ENCODE measurements at regions not wholly inside any gene's neighbourhood (a gene's known extent, or its start where the extent isn't known, plus 50 kb on each side); places are given as distances from the start of the nearest gene placed in this dataset.
"Not testable (repeated sequence)": the region's sequence is repeated elsewhere in the genome, so short reads cannot be mapped to it uniquely, and the experiment has no call there.

DNA sequence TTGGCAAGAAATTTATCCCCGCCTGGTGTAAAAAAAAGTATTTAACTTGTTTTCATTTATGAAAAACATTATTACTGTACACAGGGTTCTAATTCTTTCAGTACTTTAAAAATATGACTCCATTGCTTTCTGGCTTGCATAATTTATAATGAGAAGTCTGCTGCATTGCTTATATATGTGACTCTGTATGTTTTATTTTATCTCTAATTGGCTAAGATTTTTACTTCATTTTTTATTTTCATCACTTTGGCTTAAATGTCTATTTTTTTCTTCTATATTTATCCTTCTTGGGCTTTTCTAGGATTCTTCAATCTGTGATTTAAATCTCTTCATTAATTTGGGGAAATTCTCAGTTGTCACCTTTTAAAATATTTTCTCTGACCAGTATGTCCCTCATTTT, 636.6 kb upstream of the NR2F2 start:
- Histone ChIP-seq H3K9me3 (no peaks in the 10 kb centered on the region), H3K36me3 (no peaks in the 10 kb centered on the region), H3K4me1 (no peaks in the 10 kb centered on the region), H3K4me3 (ENCODE audit: low read depth, low read length) (no peak overlapping the region), H3K27me3 (no peaks in the 10 kb centered on the region)
- TF ChIP-seq, protein P1, sequence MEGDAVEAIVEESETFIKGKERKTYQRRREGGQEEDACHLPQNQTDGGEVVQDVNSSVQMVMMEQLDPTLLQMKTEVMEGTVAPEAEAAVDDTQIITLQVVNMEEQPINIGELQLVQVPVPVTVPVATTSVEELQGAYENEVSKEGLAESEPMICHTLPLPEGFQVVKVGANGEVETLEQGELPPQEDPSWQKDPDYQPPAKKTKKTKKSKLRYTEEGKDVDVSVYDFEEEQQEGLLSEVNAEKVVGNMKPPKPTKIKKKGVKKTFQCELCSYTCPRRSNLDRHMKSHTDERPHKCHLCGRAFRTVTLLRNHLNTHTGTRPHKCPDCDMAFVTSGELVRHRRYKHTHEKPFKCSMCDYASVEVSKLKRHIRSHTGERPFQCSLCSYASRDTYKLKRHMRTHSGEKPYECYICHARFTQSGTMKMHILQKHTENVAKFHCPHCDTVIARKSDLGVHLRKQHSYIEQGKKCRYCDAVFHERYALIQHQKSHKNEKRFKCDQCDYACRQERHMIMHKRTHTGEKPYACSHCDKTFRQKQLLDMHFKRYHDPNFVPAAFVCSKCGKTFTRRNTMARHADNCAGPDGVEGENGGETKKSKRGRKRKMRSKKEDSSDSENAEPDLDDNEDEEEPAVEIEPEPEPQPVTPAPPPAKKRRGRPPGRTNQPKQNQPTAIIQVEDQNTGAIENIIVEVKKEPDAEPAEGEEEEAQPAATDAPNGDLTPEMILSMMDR (IDR thresholded peaks at IDR 0.05; ENCODE audit: low read depth, low read length) = no peak
- DNase-seq = no peak

DNA sequence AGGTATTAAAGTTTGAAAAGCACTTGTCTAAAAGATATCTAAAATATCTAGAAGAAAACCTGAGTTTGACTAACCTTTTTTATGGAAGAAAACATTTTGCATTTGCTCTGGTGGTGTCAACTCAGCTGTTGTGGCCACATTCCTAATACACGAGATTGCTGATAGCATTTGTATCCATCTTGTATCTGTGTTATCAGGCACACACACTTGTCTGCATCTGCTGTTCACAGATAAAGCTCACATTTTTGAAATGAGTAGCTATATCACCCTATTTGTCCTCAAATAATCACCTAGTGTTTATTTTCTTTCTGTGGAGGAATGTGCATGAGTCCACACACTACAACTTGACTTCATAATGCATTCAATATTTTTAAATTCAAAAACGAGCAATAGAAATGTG, 632.3 kb upstream of the NR2F2 start:
- Histone ChIP-seq H3K36me3 (no peaks in the 10 kb centered on the region), H3K4me3 (ENCODE audit: low read depth, low read length) (no peak overlapping the region), H3K4me1 (no peaks in the 10 kb centered on the region), H3K9me3 (no peaks in the 10 kb centered on the region), H3K27me3 (no peaks in the 10 kb centered on the region)
- TF ChIP-seq, protein P1 (IDR thresholded peaks at IDR 0.05; ENCODE audit: low read depth, low read length) = no peak
- no peak for DNase-seq

GRCh38 chr15:95698951-95699350, 631.5 kb upstream of the NR2F2 start:
- TF ChIP-seq, protein P1 (IDR thresholded peaks at IDR 0.05; ENCODE audit: low read depth, low read length) = no peak
- H3K9me3 ChIP-seq = no peaks in the 10 kb centered on the region
- no peak for DNase-seq
- H3K27me3 ChIP-seq = no peaks in the 10 kb centered on the region
- H3K4me1 ChIP-seq = no peaks in the 10 kb centered on the region
- no peaks in the 10 kb centered on the region for H3K36me3 ChIP-seq
- H3K4me3 ChIP-seq (ENCODE audit: low read depth, low read length) = no peak overlapping the region

- Histone ChIP-seq H3K9me3 (no peaks in the 10 kb centered on the region), H3K4me3 (ENCODE audit: low read depth, low read length) (no peak overlapping the region), H3K36me3 (no peaks in the 10 kb centered on the region), H3K4me1 (no peaks in the 10 kb centered on the region), H3K27me3 (no peaks in the 10 kb centered on the region)
- no peak for DNase-seq
- TF ChIP-seq, protein P1 (IDR thresholded peaks at IDR 0.05; ENCODE audit: low read depth, low read length) = no peak
These were observed 630.9 kb upstream of the NR2F2 start for GRCh38 chr15:95699578-95699977.

DNA sequence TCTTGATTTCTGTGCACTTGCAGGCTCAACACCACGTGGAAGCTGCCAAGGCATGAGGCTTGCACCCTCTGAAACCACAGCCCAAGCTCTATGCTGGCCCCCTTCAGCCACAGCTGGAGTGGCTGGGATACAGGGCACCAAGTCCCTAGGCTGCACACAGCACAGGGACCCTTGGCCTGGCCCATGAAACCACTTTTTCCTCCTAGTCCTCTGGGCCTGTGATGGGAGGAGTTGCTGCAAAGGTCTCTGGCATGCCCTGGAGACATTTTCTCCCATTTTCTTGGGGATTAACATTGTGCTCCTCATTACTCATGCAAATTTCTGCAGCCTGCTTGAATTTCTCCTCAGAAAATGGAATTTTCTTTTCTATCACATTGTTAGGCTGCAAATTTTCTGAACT, 629.8 kb upstream of the NR2F2 start:
- H3K36me3 ChIP-seq; H3K27me3 ChIP-seq; DNase-seq; H3K9me3 ChIP-seq; H3K4me1 ChIP-seq; H3K4me3 ChIP-seq (ENCODE audit: low read depth, low read length): not testable (repeated sequence)

DNA sequence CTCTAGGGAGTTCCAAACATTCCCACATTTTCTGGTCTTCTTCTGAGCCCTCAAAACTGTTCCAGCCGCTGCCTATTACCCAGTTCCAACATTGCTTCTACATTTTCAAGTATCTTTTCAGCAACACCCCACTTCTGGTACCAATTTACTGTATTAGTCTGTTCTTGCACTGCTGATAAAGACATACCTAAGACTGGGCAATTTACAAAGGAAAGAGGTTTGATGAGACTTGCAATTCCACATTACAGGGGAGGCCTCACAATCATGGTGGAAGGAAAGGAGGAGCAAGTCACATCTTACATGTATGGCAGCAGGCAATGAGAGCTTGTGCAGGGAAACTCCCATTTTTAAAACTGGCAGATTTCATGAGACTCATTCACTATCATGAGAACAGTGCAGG, 629.1 kb upstream of the NR2F2 start:
- Histone ChIP-seq H3K36me3 (no peaks in the 10 kb centered on the region), H3K4me3 (ENCODE audit: low read depth, low read length) (no peak overlapping the region), H3K9me3 (no peaks in the 10 kb centered on the region), H3K27me3 (no peaks in the 10 kb centered on the region), H3K4me1 (no peaks in the 10 kb centered on the region)
- TF ChIP-seq, protein P1 (IDR thresholded peaks at IDR 0.05; ENCODE audit: low read depth, low read length) = no peak
- no peak for DNase-seq
